NB4 (cell line): ENCODE measurements at regions not wholly inside any gene's neighbourhood (a gene's known extent, or its start where the extent isn't known, plus 50 kb on each side); places are given as distances from the start of the nearest gene placed in this dataset.

Experiments used
- DNase-seq: peaks from one replicate; pipeline ENCODE4 v3.0.0; 2010; ENCODE audit warnings: low read depth
- H3K4me3 ChIP-seq: one replicate; pipeline ENCODE4 v1.5.1; 2011; ENCODE audit warnings: mild to moderate bottlenecking, low read depth, low read length, moderate library complexity
- MYC ChIP-seq: IDR thresholded peaks from 2 replicates; pipeline ENCODE4 v1.6.1; 2011; ENCODE audit warnings: low read depth, low read length
- POLR2A ChIP-seq: IDR thresholded peaks from 2 replicates; pipeline ENCODE4 v1.6.1; 2011; ENCODE audit warnings: mild to moderate bottlenecking; ENCODE audit not compliant: insufficient read length; ENCODE audit errors: extremely low read depth
- TF ChIP-seq, protein P1 (sequence below): IDR thresholded peaks from one replicate; pipeline ENCODE4 v1.5.1; 2012; ENCODE audit warnings: low read depth, low read length
- TF ChIP-seq, protein P2 (sequence below): IDR thresholded peaks from 2 replicates; pipeline ENCODE4 v1.6.1; 2011; ENCODE audit warnings: low read depth, low read length

DNA sequence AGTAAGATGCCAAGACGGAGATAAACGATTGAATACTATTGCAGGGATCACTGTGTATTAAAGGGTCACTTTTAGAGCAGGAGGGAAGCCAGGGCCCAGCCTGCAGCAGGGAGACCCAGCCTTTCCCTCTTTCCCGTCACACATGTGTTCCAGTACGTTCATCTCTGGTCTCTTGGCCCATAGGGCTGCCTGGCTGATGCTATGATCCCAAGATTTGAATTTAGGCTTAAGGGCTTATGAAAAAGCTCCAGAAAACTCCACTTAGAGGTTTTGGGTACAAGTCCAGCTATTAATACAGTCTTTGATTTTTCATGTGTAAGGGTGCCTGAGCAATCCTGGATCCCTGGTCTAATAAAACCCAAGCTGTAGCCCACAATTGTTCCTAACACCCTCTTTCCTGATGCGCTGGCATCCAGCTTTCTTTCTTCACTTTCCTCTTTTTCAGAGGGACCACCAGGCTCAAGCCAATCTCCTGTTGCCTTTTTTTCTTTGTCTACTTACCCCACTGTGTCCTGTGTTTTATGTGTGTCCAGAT, 359.6 kb upstream of the USP24 start:
- TF ChIP-seq, protein P1, sequence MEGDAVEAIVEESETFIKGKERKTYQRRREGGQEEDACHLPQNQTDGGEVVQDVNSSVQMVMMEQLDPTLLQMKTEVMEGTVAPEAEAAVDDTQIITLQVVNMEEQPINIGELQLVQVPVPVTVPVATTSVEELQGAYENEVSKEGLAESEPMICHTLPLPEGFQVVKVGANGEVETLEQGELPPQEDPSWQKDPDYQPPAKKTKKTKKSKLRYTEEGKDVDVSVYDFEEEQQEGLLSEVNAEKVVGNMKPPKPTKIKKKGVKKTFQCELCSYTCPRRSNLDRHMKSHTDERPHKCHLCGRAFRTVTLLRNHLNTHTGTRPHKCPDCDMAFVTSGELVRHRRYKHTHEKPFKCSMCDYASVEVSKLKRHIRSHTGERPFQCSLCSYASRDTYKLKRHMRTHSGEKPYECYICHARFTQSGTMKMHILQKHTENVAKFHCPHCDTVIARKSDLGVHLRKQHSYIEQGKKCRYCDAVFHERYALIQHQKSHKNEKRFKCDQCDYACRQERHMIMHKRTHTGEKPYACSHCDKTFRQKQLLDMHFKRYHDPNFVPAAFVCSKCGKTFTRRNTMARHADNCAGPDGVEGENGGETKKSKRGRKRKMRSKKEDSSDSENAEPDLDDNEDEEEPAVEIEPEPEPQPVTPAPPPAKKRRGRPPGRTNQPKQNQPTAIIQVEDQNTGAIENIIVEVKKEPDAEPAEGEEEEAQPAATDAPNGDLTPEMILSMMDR, result no peak
- TF ChIP-seq MYC (no peak), POLR2A (no peak)
- TF ChIP-seq, protein P2, sequence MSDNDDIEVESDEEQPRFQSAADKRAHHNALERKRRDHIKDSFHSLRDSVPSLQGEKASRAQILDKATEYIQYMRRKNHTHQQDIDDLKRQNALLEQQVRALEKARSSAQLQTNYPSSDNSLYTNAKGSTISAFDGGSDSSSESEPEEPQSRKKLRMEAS, result no peak
- no peak for DNase-seq
- H3K4me3 ChIP-seq, result no peak overlapping the region

DNA sequence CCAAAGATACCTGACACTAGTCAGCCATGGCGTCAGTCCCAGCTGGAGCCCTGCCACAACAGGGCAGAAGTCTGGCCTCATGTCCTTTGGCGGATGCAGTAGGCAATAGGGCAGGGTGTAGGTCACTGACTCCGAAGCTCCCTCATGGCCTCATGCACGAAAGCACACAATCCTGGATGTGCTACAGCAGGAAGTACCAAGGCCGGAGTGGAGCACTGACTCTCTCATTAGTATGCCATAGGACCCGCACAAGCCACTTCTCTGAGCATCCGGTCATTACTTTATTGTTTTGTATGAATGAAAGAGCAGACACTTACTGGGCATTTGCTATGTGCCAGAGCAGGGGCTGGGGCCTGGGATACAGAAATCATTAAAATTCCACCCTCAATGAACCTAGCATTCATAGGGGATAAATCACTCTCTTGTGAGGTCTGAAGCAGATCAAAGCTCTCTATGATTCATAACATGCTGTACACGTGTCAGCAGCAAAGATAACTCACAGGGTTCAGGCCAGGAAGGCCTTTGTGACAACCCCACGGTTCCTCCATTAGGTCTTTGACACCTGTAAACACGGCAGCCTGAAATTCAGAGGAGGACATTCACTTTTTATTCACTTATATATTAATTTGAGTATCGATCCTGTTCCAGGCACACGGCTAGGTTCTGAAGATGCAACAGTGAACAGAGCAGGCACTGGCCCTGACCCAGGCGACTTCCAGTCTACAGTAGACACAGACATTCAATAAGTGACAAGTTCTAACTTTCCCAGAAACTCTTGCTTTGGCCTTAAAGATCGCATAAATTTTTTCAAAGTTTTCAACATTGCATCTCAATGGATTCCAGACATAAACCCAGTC, 357.9 kb upstream of the USP24 start:
- TF ChIP-seq, protein P2, result no peak
- TF ChIP-seq POLR2A, result no peak
- TF ChIP-seq, protein P1, result no peak
- no peak for TF ChIP-seq MYC
- no peak overlapping the region for H3K4me3 ChIP-seq
- no peak for DNase-seq

DNA sequence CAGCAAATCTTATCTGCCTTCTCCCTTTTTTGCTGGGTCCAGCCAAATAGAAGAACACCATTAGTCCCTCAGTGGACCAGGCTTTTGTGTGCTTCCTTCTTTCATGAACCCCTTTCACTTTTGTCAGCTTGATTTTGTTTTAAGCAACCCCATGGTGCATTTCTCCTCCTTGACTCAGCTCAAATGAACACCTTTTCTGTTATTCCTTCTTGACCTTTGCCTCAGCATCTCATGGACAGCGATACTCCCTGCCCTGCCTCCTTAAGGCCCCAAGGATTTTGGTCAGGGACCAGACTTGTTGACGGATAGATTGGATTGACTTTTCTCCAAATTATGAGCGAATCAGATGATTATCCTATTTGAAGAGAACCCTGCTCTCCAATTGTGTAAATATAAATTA, 356.6 kb upstream of the USP24 start:
- H3K4me3 ChIP-seq, result no peak overlapping the region
- TF ChIP-seq, protein P2, result no peak
- TF ChIP-seq, protein P1, result no peak
- no peak for TF ChIP-seq POLR2A
- no peak for TF ChIP-seq MYC
- DNase-seq, result no peak

DNA sequence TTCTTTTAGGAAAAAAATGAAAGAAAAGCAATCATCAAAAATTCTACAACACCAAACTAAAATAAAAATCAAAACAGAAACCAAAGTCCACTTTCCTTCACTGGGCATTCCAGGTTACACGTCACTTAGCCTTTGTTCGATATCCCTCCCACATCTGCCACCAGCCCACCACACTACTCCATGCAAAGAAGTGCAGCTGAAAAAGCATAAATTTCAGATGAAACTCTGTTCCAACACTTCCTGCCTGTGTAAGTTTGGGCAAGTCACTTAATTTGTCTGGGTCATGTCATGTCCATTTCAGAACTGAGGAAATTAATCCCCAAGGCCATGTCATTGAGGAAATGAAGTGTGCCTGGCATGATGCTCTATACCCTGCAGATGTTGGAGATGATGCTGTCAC, 354.3 kb upstream of the USP24 start:
- no peak for DNase-seq
- H3K4me3 ChIP-seq, result no peak overlapping the region
- TF ChIP-seq MYC (no peak), POLR2A (no peak)
- TF ChIP-seq, protein P1, result no peak
- TF ChIP-seq, protein P2, result no peak

DNA sequence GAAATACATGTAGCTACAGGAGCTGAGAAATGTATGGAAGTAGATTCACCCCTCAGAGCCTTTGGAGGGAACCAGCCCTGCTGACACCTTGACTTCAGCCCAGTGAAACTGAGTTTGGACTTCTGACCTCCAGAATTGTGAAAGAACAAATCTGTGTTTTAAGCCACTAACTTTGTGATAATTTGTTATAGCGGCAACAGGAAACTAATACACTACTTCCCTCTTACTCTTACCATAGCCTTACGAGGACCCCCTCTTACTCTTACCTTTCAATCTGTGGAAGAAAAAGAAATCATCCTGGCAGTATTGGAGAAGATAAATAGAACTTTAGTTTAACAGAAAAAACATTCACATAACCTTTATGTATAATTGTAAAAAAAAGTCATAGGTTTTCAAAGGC, 353.6 kb upstream of the USP24 start:
- no peak overlapping the region for H3K4me3 ChIP-seq
- no peak for DNase-seq
- TF ChIP-seq, protein P1, result no peak
- TF ChIP-seq MYC (no peak), POLR2A (no peak)
- TF ChIP-seq, protein P2, result no peak
